CD4-positive, alpha-beta memory T cell (primary cell): ENCODE measurements at regions not wholly inside any gene's neighbourhood (a gene's known extent, or its start where the extent isn't known, plus 50 kb on each side); places are given as distances from the start of the nearest gene placed in this dataset.

Experiments
- CTCF ChIA-PET: fragments of 350-600 bp; sonication (Branson Sonifier 250); formaldehyde crosslinking; loops from one replicate; lab custom pipeline; 2021; ENCODE audit warnings: inconsistent platforms; ENCODE audit not compliant: partially characterized antibody; lab: Charles Lee
- POLR2A ChIA-PET: fragments of 350-600 bp; sonication (Branson Sonifier 250); formaldehyde crosslinking; loops from one replicate; lab custom pipeline; 2021; ENCODE audit not compliant: partially characterized antibody; lab: Charles Lee
- DNase-seq, 5 donors: peaks; one replicate each; pipeline versions ENCODE4 v3.0.0 to v3.0.0-alpha.2; 2020 to 2022; ENCODE audit warnings: mixed read lengths in 1 of 5
- H3K27ac ChIP-seq: one replicate; pipeline ENCODE4 v1.7.0; 2013; ENCODE audit warnings: low read depth, low read length
- H3K27me3 ChIP-seq: 2 replicates; pipeline ENCODE4 v1.7.0; 2013; ENCODE audit warnings: mild to moderate bottlenecking, low read length, moderate library complexity; ENCODE audit not compliant: insufficient read depth
- H3K36me3 ChIP-seq: 2 replicates; pipeline ENCODE4 v1.7.0; 2013; ENCODE audit warnings: mild to moderate bottlenecking, low read length, moderate library complexity; ENCODE audit not compliant: insufficient read depth
- H3K4me1 ChIP-seq: 2 replicates; pipeline ENCODE4 v1.7.0; 2013; ENCODE audit warnings: mild to moderate bottlenecking, low read length, moderate library complexity; ENCODE audit not compliant: insufficient read depth
- H3K4me3 ChIP-seq, 2 donors: one replicate each; pipeline ENCODE4 v1.7.0; 2013; ENCODE audit warnings: low read length in 2 of 2, mild to moderate bottlenecking in 1 of 2
- H3K9me3 ChIP-seq, 2 donors: one replicate each; pipeline ENCODE4 v1.7.0; 2013; ENCODE audit warnings: low read length in 2 of 2, control low read depth in 1 of 2; ENCODE audit not compliant: control insufficient read depth in 1 of 2
- H3K27ac Mint-ChIP-seq, 7 donors: one replicate each; pipeline ENCODE4 v1.8.0; 2020 to 2021; ENCODE audit warnings: mixed read lengths in 7 of 7, mild to moderate bottlenecking in 6 of 7, inconsistent platforms in 3 of 7, moderate library complexity in 3 of 7
- H3K27me3 Mint-ChIP-seq, 2 donors: one replicate each; pipeline ENCODE4 v1.8.0; 2020 to 2021; ENCODE audit warnings: mixed read lengths in 2 of 2
- H3K36me3 Mint-ChIP-seq, 2 donors: one replicate each; pipeline ENCODE4 v1.8.0; 2020 to 2021; ENCODE audit warnings: mixed read lengths in 2 of 2, inconsistent platforms in 1 of 2, mild to moderate bottlenecking in 1 of 2
- H3K4me1 Mint-ChIP-seq, 4 donors: one replicate each; pipeline ENCODE4 v1.8.0; 2020 to 2021; ENCODE audit warnings: mixed read lengths in 4 of 4, mild to moderate bottlenecking in 1 of 4
- H3K4me3 Mint-ChIP-seq, 8 donors: one replicate each; pipeline ENCODE4 v1.8.0; 2020 to 2021; ENCODE audit warnings: mixed read lengths in 8 of 8, mild to moderate bottlenecking in 7 of 8, moderate library complexity in 6 of 8, inconsistent platforms in 3 of 8
- H3K9me3 Mint-ChIP-seq, 8 donors: one replicate each; pipeline ENCODE4 v1.8.0; 2020 to 2021; ENCODE audit warnings: mixed read lengths in 8 of 8, mild to moderate bottlenecking in 5 of 8, inconsistent platforms in 3 of 8, moderate library complexity in 1 of 8
- intact Hi-C: fragments of 100-400 bp; cut with micrococcal nuclease; formaldehyde crosslinking; loops from one replicate; pipeline ENCODE4 v1.15.1; 2023

GRCh38 chr6:115617031-115617430 lies 443.7 kb downstream of the FRK start:
- Histone ChIP-seq H3K4me1 (no peaks in the 10 kb centered on the region), H3K36me3 (no peaks in the 10 kb centered on the region), H3K4me3 (no peak overlapping the region), H3K27me3 (no peaks in the 10 kb centered on the region), H3K9me3 (no peaks in the 10 kb centered on the region), H3K27ac (no peak overlapping the region)
- intact Hi-C loops = no loop called here
- ChIA-PET CTCF (no interaction called here), POLR2A (no interaction called here)
- no peak for DNase-seq
- peaks cover 0 to 10% (median 4%) of the 10 kb centered on the region in 8 donors for H3K9me3 Mint-ChIP-seq
- H3K4me3 Mint-ChIP-seq = no peak overlapping the region
- no peaks in the 10 kb centered on the region for H3K36me3 Mint-ChIP-seq
- H3K4me1 Mint-ChIP-seq = no peaks in the 10 kb centered on the region
- no peaks in the 10 kb centered on the region for H3K27me3 Mint-ChIP-seq
- no peak overlapping the region for H3K27ac Mint-ChIP-seq

GRCh38 chr6:115613488-115613887 lies 447.2 kb downstream of the FRK start:
- Mint-ChIP-seq H3K4me3 (no peak overlapping the region), H3K4me1 (no peaks in the 10 kb centered on the region), H3K27ac (no peak overlapping the region), H3K9me3 (peaks cover 0 to 10% (median 4%) of the 10 kb centered on the region in 8 donors), H3K27me3 (no peaks in the 10 kb centered on the region), H3K36me3 (no peaks in the 10 kb centered on the region)
- Histone ChIP-seq H3K4me3 (no peak overlapping the region), H3K27ac (no peak overlapping the region), H3K27me3 (no peaks in the 10 kb centered on the region), H3K4me1 (no peaks in the 10 kb centered on the region), H3K36me3 (no peaks in the 10 kb centered on the region), H3K9me3 (no peaks in the 10 kb centered on the region)
- intact Hi-C loops = no loop called here
- ChIA-PET CTCF (no interaction called here), POLR2A (no interaction called here)
- DNase-seq = no peak

- Histone ChIP-seq H3K27me3 (no peaks in the 10 kb centered on the region), H3K9me3 (no peaks in the 10 kb centered on the region), H3K4me3 (no peak overlapping the region), H3K27ac (no peak overlapping the region), H3K36me3 (no peaks in the 10 kb centered on the region), H3K4me1 (no peaks in the 10 kb centered on the region)
- ChIA-PET CTCF (no interaction called here), POLR2A (no interaction called here)
- Mint-ChIP-seq H3K36me3 (no peaks in the 10 kb centered on the region), H3K27ac (no peak overlapping the region), H3K4me3 (no peak overlapping the region), H3K9me3 (peaks cover 0 to 10% (median 4%) of the 10 kb centered on the region in 8 donors), H3K4me1 (no peaks in the 10 kb centered on the region), H3K27me3 (no peaks in the 10 kb centered on the region)
- intact Hi-C loops = no loop called here
- no peak for DNase-seq
These were observed 447.8 kb downstream of the FRK start for GRCh38 chr6:115612796-115613479.

- Mint-ChIP-seq H3K4me3 (no peak overlapping the region), H3K27ac (no peak overlapping the region), H3K9me3 (peaks cover 0 to 10% (median 3%) of the 10 kb centered on the region in 8 donors), H3K4me1 (no peaks in the 10 kb centered on the region), H3K27me3 (no peaks in the 10 kb centered on the region), H3K36me3 (no peaks in the 10 kb centered on the region)
- CTCF ChIA-PET = no interaction called here
- no peak overlapping the region for H3K4me3 ChIP-seq
- DNase-seq = no peak
- H3K27ac ChIP-seq = no peak overlapping the region
- intact Hi-C loops = no loop called here
- H3K36me3 ChIP-seq = no peaks in the 10 kb centered on the region
- POLR2A ChIA-PET = no interaction called here
- H3K4me1 ChIP-seq = no peaks in the 10 kb centered on the region
- H3K27me3 ChIP-seq = no peaks in the 10 kb centered on the region
- H3K9me3 ChIP-seq = no peaks in the 10 kb centered on the region
These were observed 448.5 kb downstream of the FRK start for GRCh38 chr6:115612216-115612615.

- H3K27ac ChIP-seq = no peak overlapping the region
- H3K9me3 ChIP-seq = no peaks in the 10 kb centered on the region
- H3K9me3 Mint-ChIP-seq = peaks cover 0 to 10% (median 1%) of the 10 kb centered on the region in 8 donors
- no peaks in the 10 kb centered on the region for H3K27me3 ChIP-seq
- no peaks in the 10 kb centered on the region for H3K4me1 ChIP-seq
- H3K27me3 Mint-ChIP-seq = no peaks in the 10 kb centered on the region
- no peak overlapping the region for H3K4me3 Mint-ChIP-seq
- no peaks in the 10 kb centered on the region for H3K4me1 Mint-ChIP-seq
- ChIA-PET POLR2A (no interaction called here), CTCF (no interaction called here)
- no peaks in the 10 kb centered on the region for H3K36me3 ChIP-seq
- H3K27ac Mint-ChIP-seq = no peak overlapping the region
- no peak for DNase-seq
- intact Hi-C loops = no loop called here
- H3K4me3 ChIP-seq = no peak overlapping the region
- no peaks in the 10 kb centered on the region for H3K36me3 Mint-ChIP-seq
These were observed 450.0 kb downstream of the FRK start for GRCh38 chr6:115610696-115611095.

- H3K36me3 Mint-ChIP-seq = no peaks in the 10 kb centered on the region
These were observed 451.6 kb downstream of the FRK start for GRCh38 chr6:115609111-115609510.

GRCh38 chr6:115602466-115602865 lies 458.2 kb downstream of the FRK start:
- ChIA-PET CTCF (no interaction called here), POLR2A (no interaction called here)
- no peak for DNase-seq
- H3K36me3 Mint-ChIP-seq = no peaks in the 10 kb centered on the region
- Histone ChIP-seq H3K9me3 (no peaks in the 10 kb centered on the region), H3K4me3 (no peak overlapping the region), H3K27me3 (no peaks in the 10 kb centered on the region), H3K4me1 (no peaks in the 10 kb centered on the region), H3K36me3 (no peaks in the 10 kb centered on the region), H3K27ac (no peak overlapping the region)
- H3K27ac Mint-ChIP-seq = no peak overlapping the region
- H3K4me1 Mint-ChIP-seq = no peaks in the 10 kb centered on the region
- H3K9me3 Mint-ChIP-seq = peaks cover 0 to 10% (median 7%) of the 10 kb centered on the region in 8 donors
- H3K4me3 Mint-ChIP-seq = no peak overlapping the region
- intact Hi-C loops = no loop called here
- no peaks in the 10 kb centered on the region for H3K27me3 Mint-ChIP-seq

More at GRCh38 chr6:115609111-115609510, 451.6 kb downstream of the FRK start:
- Histone ChIP-seq H3K27ac (no peak overlapping the region), H3K9me3 (no peaks in the 10 kb centered on the region), H3K36me3 (no peaks in the 10 kb centered on the region), H3K4me3 (no peak overlapping the region), H3K27me3 (no peaks in the 10 kb centered on the region), H3K4me1 (no peaks in the 10 kb centered on the region)
- intact Hi-C loops = no loop called here
- Mint-ChIP-seq H3K9me3 (peaks cover 0 to 11% (median 3%) of the 10 kb centered on the region in 8 donors), H3K27me3 (no peaks in the 10 kb centered on the region), H3K27ac (no peak overlapping the region), H3K4me3 (no peak overlapping the region), H3K4me1 (no peaks in the 10 kb centered on the region)
- ChIA-PET CTCF (no interaction called here), POLR2A (no interaction called here)
- no peak for DNase-seq
